ENCODE measurements at regions not wholly inside any gene's neighbourhood (a gene's known extent, or its start where the extent isn't known, plus 50 kb on each side); places are given as distances from the start of the nearest gene placed in this dataset.

- no TSS peak for BruUV-seq (replicated peaks)
- ChIA-PET POLR2A (no interaction called here), CTCF (interaction anchor here (1.3 kb wide), 1 partner anchor 8 kb away, joined by 3 read pairs; no protein-coding TSS in a partner anchor), RAD21 (ENCODE audit: unreplicated experiment) (no interaction called here), SMC1A (ENCODE audit: uncharacterized antibody, unreplicated experiment) (no interaction called here)
- in situ Hi-C loops (cut with MboI) (no loop called here), intact Hi-C loops (cut with micrococcal nuclease; ENCODE audit: unreplicated experiment) (no loop called here)
- H3K27ac ChIP-seq (ENCODE audit: control insufficient read depth, insufficient read depth) = no peak overlapping the region
- WGBS (ENCODE audit: insufficient coverage, insufficient replicate concordance, low lambda C conversion rate, missing lambda C conversion rate) = 74% methylated on average over 1 of the region's 1 CpG
- no peaks in the 10 kb centered on the region for H3K4me1 ChIP-seq (ENCODE audit: control insufficient read depth, insufficient read depth, low read length)
- H3K4me2 ChIP-seq (ENCODE audit: control insufficient read depth, insufficient read depth) = no peak overlapping the region
- no peaks in the 10 kb centered on the region for H4K20me1 ChIP-seq (ENCODE audit: control insufficient read depth, insufficient read depth)
- DNase-seq (ENCODE audit: low read depth, low spot score) (no peak), FAIRE-seq (no peak), ATAC-seq (no peak)
- no peak overlapping the region for H3K4me3 ChIP-seq
- H3K36me3 ChIP-seq (ENCODE audit: control insufficient read depth in 2 of 2, insufficient read depth in 2 of 2, low read length in 1 of 2) = no peaks in the 10 kb centered on the region
- H3K9ac ChIP-seq (ENCODE audit: control insufficient read depth, insufficient read depth, low read length) = no peak overlapping the region
- H2AFZ ChIP-seq (ENCODE audit: control insufficient read depth, low read depth, low read length) = no peak overlapping the region
- H3K27me3 ChIP-seq (replicated peaks in 1 of 2; ENCODE audit: control insufficient read depth in 2 of 2, insufficient read depth in 2 of 2, low read length in 1 of 2) = no peaks in the 10 kb centered on the region
- no peaks in the 10 kb centered on the region for H3K9me3 ChIP-seq (replicated peaks; ENCODE audit: control insufficient read depth, insufficient read depth, low read length)
- no peaks in the 10 kb centered on the region for H3K79me2 ChIP-seq (ENCODE audit: control insufficient read depth, insufficient read depth, low read length)
- TF ChIP-seq, protein P1, sequence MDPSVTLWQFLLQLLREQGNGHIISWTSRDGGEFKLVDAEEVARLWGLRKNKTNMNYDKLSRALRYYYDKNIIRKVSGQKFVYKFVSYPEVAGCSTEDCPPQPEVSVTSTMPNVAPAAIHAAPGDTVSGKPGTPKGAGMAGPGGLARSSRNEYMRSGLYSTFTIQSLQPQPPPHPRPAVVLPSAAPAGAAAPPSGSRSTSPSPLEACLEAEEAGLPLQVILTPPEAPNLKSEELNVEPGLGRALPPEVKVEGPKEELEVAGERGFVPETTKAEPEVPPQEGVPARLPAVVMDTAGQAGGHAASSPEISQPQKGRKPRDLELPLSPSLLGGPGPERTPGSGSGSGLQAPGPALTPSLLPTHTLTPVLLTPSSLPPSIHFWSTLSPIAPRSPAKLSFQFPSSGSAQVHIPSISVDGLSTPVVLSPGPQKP (IDR thresholded peaks at IDR 0.05; ENCODE audit: low read depth, low read length) = no peak
- TF ChIP-seq, protein P2, sequence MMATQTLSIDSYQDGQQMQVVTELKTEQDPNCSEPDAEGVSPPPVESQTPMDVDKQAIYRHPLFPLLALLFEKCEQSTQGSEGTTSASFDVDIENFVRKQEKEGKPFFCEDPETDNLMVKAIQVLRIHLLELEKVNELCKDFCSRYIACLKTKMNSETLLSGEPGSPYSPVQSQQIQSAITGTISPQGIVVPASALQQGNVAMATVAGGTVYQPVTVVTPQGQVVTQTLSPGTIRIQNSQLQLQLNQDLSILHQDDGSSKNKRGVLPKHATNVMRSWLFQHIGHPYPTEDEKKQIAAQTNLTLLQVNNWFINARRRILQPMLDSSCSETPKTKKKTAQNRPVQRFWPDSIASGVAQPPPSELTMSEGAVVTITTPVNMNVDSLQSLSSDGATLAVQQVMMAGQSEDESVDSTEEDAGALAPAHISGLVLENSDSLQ (IDR thresholded peaks at IDR 0.05) = no peak
- TF ChIP-seq RBBP5 (conservative IDR thresholded peaks at IDR 0.05) = no peak
- TF ChIP-seq, protein P3, sequence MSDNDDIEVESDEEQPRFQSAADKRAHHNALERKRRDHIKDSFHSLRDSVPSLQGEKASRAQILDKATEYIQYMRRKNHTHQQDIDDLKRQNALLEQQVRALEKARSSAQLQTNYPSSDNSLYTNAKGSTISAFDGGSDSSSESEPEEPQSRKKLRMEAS (IDR thresholded peaks at IDR 0.05; ENCODE audit: low read depth, low read length) = no peak
- TF ChIP-seq, protein P4, sequence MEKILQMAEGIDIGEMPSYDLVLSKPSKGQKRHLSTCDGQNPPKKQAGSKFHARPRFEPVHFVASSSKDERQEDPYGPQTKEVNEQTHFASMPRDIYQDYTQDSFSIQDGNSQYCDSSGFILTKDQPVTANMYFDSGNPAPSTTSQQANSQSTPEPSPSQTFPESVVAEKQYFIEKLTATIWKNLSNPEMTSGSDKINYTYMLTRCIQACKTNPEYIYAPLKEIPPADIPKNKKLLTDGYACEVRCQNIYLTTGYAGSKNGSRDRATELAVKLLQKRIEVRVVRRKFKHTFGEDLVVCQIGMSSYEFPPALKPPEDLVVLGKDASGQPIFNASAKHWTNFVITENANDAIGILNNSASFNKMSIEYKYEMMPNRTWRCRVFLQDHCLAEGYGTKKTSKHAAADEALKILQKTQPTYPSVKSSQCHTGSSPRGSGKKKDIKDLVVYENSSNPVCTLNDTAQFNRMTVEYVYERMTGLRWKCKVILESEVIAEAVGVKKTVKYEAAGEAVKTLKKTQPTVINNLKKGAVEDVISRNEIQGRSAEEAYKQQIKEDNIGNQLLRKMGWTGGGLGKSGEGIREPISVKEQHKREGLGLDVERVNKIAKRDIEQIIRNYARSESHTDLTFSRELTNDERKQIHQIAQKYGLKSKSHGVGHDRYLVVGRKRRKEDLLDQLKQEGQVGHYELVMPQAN (conservative IDR thresholded peaks at IDR 0.05) = no peak
- no peak for TF ChIP-seq BCL11A (IDR thresholded peaks at IDR 0.05; ENCODE audit: low read depth, low read length)
- no peak for TF ChIP-seq FOS (IDR thresholded peaks at IDR 0.05; ENCODE audit: borderline replicate concordance, extremely low read depth, insufficient read length)
- no peak for TF ChIP-seq MYC (IDR thresholded peaks at IDR 0.05; ENCODE audit: insufficient read depth, insufficient read length, insufficient replicate concordance, low read length, severe bottlenecking)
- no peak for TF ChIP-seq EED (IDR thresholded peaks at IDR 0.05; ENCODE audit: low read depth)
- TF ChIP-seq NRF1 (conservative IDR thresholded peaks at IDR 0.05; ENCODE audit: low read depth, low read length) = no peak
- no peak for TF ChIP-seq IRF3 (IDR thresholded peaks at IDR 0.05)
- TF ChIP-seq SMC3 (IDR thresholded peaks at IDR 0.05; ENCODE audit: borderline replicate concordance, low read length) = no peak
- no peak for TF ChIP-seq EP300 (IDR thresholded peaks at IDR 0.05; ENCODE audit: borderline replicate concordance in 1 of 2, control insufficient read depth in 1 of 2, low read depth in 2 of 2, low read length in 2 of 2)
- TF ChIP-seq NBN (IDR thresholded peaks at IDR 0.05) = no peak
- TF ChIP-seq ESRRA (IDR thresholded peaks at IDR 0.05; ENCODE audit: low read length) = no peak
- no peak for TF ChIP-seq MTA3 (IDR thresholded peaks at IDR 0.05; ENCODE audit: borderline replicate concordance, low read length)
- TF ChIP-seq CHD4 (IDR thresholded peaks at IDR 0.05) = no peak
Observed at GRCh38 chr13:64506246-64506645, 2723.9 kb downstream of the PCDH9 start.
